MG63 (cell line): ENCODE measurements at regions not wholly inside any gene's neighbourhood (a gene's known extent, or its start where the extent isn't known, plus 50 kb on each side); places are given as distances from the start of the nearest gene placed in this dataset.

Experiments
- DNase-seq: peaks from one replicate; pipeline ENCODE4 v3.0.0-alpha.2; 2020
- H3K27me3 ChIP-seq: fragments of 250-450 bp; sonication (Bioruptor Pico); 2 replicates; pipeline ENCODE4 v1.5.1; 2020; ENCODE audit warnings: mild to moderate bottlenecking, moderate library complexity
- H3K36me3 ChIP-seq: fragments of 250-450 bp; sonication (Bioruptor Pico); 2 replicates; pipeline ENCODE4 v1.5.1; 2020; ENCODE audit warnings: mild to moderate bottlenecking, moderate library complexity
- H3K4me3 ChIP-seq: fragments of 250-450 bp; sonication (Bioruptor Pico); 2 replicates; pipeline ENCODE4 v1.5.1; 2020; ENCODE audit warnings: mild to moderate bottlenecking, moderate library complexity
- H3K9me3 ChIP-seq: fragments of 250-450 bp; sonication (Bioruptor Pico); 2 replicates; pipeline ENCODE4 v1.5.1; 2020; ENCODE audit warnings: mild to moderate bottlenecking, moderate library complexity

DNA sequence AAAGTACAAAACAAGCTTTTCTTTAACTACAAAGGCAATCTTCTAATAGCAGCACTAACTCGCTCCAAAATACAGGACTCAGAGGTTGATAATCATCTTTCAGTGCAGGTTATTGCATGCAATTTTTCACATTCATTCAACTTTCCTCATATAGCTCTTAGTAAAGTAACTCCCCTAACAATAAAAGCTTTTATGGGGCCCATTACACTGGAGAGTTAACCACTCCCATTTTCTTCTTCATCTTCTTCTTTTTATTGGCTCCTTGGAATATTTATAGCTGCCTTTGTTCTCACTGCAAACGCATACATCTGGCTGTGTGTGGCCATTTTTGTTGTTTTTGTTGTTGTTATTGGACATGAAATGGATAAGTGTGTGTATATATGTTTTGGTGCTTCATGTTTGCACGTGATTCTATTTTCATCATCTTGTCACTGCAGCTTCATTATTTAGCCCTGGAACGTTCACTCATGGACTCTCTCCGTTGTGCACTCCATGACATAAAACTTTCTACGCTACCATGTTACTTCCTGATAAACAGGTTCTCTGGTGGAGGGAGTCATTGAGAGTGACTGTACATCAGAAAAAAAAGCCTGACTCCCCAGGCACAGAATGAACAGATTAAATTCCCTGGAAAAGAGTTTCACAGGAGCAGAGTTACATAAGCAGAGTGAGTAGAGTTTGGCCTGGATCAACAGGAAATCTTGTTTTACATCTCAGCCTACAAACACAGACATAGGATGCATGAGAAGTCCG is 236.4 kb upstream of the SP4 start:
- Histone ChIP-seq H3K36me3 (no peaks in the 10 kb centered on the region), H3K27me3 (no peaks in the 10 kb centered on the region), H3K4me3 (no peak overlapping the region), H3K9me3 (no peaks in the 10 kb centered on the region)
- no peak for DNase-seq

GRCh38 chr7:21192657-21193056 is 235.2 kb upstream of the SP4 start:
- H3K4me3 ChIP-seq: no peak overlapping the region
- DNase-seq: no peak
- no peaks in the 10 kb centered on the region for H3K36me3 ChIP-seq
- no peaks in the 10 kb centered on the region for H3K9me3 ChIP-seq
- H3K27me3 ChIP-seq: no peaks in the 10 kb centered on the region

- Histone ChIP-seq H3K4me3 (no peak overlapping the region), H3K9me3 (no peaks in the 10 kb centered on the region), H3K36me3 (no peaks in the 10 kb centered on the region), H3K27me3 (no peaks in the 10 kb centered on the region)
- no peak for DNase-seq
Measured at GRCh38 chr7:21193895-21194294, 234.0 kb upstream of the SP4 start.

DNA sequence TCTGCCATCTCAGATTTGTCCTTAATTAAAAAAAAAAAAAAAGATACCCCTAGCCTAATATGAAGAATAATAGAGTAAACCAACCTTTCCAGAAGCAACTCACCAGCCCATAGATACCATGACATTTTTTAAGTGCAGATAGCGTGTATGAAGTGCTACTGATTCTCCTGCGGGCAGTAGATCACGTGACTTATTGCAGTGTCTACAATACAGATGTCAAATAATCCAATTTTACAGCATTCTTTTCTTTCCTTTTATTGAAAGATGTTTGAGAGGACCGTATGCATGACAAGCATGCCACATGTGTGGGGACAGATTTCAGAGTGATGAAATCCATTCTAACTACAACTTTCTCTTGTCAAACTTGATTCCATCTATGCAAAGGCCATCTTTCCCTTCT is 232.9 kb upstream of the SP4 start:
- H3K27me3 ChIP-seq: no peaks in the 10 kb centered on the region
- H3K9me3 ChIP-seq: no peaks in the 10 kb centered on the region
- no peaks in the 10 kb centered on the region for H3K36me3 ChIP-seq
- DNase-seq: no peak
- no peak overlapping the region for H3K4me3 ChIP-seq

GRCh38 chr7:21198921-21199320 is 229.0 kb upstream of the SP4 start:
- H3K4me3 ChIP-seq: no peak overlapping the region
- no peaks in the 10 kb centered on the region for H3K9me3 ChIP-seq
- DNase-seq: peak; percentile 55
- no peaks in the 10 kb centered on the region for H3K27me3 ChIP-seq
- no peaks in the 10 kb centered on the region for H3K36me3 ChIP-seq

DNA sequence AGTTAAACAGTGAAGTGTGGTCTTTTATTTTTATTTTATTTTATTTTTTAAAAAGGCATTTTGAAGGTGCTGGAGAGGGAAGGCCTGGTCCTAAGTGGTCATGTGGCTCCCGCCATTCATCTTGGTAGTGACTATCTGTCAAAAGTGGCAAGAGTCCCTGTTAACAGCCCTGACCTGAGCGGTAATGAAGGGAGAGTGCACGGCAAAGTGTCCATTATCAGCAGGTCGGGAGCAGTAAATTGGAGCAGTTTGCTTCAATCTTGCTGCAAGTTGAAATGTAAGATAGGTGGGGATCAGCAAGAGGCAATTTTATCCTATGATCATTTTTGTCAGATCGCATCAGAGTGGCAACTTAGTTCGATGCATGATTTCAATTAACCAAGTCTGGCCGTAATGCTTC is 227.4 kb upstream of the SP4 start:
- Histone ChIP-seq H3K36me3 (no peaks in the 10 kb centered on the region), H3K27me3 (no peaks in the 10 kb centered on the region), H3K9me3 (no peaks in the 10 kb centered on the region), H3K4me3 (no peak overlapping the region)
- no peak for DNase-seq

DNA sequence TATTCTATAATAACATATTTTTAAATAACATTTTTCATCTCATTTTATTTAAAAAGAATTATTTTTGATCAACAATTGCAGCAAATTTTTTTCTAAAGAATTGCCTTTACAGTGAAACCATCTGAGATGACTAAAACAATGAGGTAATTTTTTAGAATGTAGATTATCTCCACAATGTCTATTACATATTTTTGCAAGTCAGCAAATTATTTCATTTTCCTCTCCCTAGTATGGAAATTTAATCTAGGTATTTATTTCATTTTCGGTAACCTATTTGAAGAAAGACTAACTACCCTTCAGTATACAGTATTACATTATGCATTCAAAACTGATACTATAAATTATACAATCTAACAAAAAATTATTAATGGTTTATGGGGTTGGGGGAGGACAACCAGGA is 213.2 kb upstream of the SP4 start:
- no peak overlapping the region for H3K4me3 ChIP-seq
- no peak for DNase-seq
- H3K27me3 ChIP-seq: no peaks in the 10 kb centered on the region
- H3K36me3 ChIP-seq: no peaks in the 10 kb centered on the region
- H3K9me3 ChIP-seq: no peaks in the 10 kb centered on the region

DNA sequence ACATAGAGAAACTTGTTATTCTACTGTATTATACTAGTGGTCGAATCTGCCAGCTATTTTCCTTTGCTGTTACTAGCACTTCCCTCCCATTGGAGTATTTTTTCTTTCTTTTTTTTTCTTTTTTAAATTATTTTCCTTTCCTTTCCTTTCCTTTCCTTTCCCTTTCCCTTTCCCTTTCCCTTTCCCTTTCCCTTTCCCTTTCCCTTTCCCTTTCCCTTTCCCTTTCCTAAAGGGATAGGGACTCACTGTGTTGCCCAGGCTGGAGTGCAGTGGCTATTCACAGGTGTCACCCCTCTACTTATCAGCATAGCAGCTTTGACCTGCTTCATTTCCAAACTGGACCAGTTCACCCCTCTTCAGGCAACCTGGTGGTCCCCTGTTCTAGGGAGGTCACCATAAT is 212.6 kb upstream of the SP4 start:
- no peaks in the 10 kb centered on the region for H3K9me3 ChIP-seq
- H3K4me3 ChIP-seq: no peak overlapping the region
- H3K27me3 ChIP-seq: no peaks in the 10 kb centered on the region
- DNase-seq: no peak
- no peaks in the 10 kb centered on the region for H3K36me3 ChIP-seq

- H3K9me3 ChIP-seq: no peaks in the 10 kb centered on the region
Measured at GRCh38 chr7:21217365-21217764, 210.5 kb upstream of the SP4 start.

DNA sequence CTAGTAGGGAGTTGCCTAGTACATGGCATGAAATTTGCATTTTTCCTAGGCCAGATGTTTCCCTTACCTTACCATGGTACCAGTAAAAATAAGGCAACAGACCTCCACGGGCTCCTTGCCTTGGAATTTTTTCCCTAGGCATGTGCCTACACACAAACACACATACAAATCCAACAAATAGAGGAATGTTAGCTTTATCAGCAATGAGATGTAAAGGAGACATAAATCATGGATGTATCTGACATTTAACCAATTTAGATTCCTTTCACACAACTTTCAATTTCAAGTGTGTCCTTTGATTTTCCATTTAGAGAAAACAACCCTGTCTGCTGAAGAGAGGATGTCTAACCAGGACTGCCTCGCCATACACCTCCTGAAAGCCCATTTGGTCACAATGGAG is 209.7 kb upstream of the SP4 start:
- Histone ChIP-seq H3K27me3 (no peaks in the 10 kb centered on the region), H3K4me3 (no peak overlapping the region), H3K36me3 (no peaks in the 10 kb centered on the region), H3K9me3 (no peaks in the 10 kb centered on the region)
- no peak for DNase-seq

More at GRCh38 chr7:21217365-21217764, 210.5 kb upstream of the SP4 start:
- no peaks in the 10 kb centered on the region for H3K36me3 ChIP-seq
- no peaks in the 10 kb centered on the region for H3K27me3 ChIP-seq
- no peak for DNase-seq
- H3K4me3 ChIP-seq: no peak overlapping the region

GRCh38 chr7:21221130-21221529 is 206.8 kb upstream of the SP4 start:
- DNase-seq: no peak

GRCh38 chr7:21238400-21239116 is 189.3 kb upstream of the SP4 start:
- DNase-seq: no peak
- Histone ChIP-seq H3K4me3 (no peak overlapping the region), H3K27me3 (no peaks in the 10 kb centered on the region), H3K36me3 (no peaks in the 10 kb centered on the region), H3K9me3 (no peaks in the 10 kb centered on the region)

More at GRCh38 chr7:21221130-21221529, 206.8 kb upstream of the SP4 start:
- Histone ChIP-seq H3K4me3 (no peak overlapping the region), H3K27me3 (no peaks in the 10 kb centered on the region), H3K9me3 (no peaks in the 10 kb centered on the region), H3K36me3 (no peaks in the 10 kb centered on the region)

- H3K36me3 ChIP-seq: no peaks in the 10 kb centered on the region
- no peaks in the 10 kb centered on the region for H3K27me3 ChIP-seq
- H3K4me3 ChIP-seq: no peak overlapping the region
- no peak for DNase-seq
- H3K9me3 ChIP-seq: no peaks in the 10 kb centered on the region
Measured at GRCh38 chr7:21243265-21243664, 184.6 kb upstream of the SP4 start.

- Histone ChIP-seq H3K27me3 (no peaks in the 10 kb centered on the region; the same call in 1 of the 2 replicates), H3K36me3 (no peaks in the 10 kb centered on the region)
Measured at GRCh38 chr7:21251151-21251800, 176.6 kb upstream of the SP4 start.

GRCh38 chr7:21253740-21254687 is 173.9 kb upstream of the SP4 start:
- Histone ChIP-seq H3K36me3 (no peaks in the 10 kb centered on the region), H3K9me3 (no peaks in the 10 kb centered on the region), H3K27me3 (no peaks in the 10 kb centered on the region; the same call in 1 of the 2 replicates), H3K4me3 (no peak overlapping the region)
- peak; percentile 48 for DNase-seq

More at GRCh38 chr7:21251151-21251800, 176.6 kb upstream of the SP4 start:
- DNase-seq: no peak
- Histone ChIP-seq H3K4me3 (no peak overlapping the region), H3K9me3 (no peaks in the 10 kb centered on the region)

- no peaks in the 10 kb centered on the region for H3K36me3 ChIP-seq
- no peak overlapping the region for H3K4me3 ChIP-seq
- DNase-seq: no peak
- H3K9me3 ChIP-seq: no peaks in the 10 kb centered on the region
- H3K27me3 ChIP-seq: no peaks in the 10 kb centered on the region; the same call in 1 of the 2 replicates
Measured at GRCh38 chr7:21256310-21256877, 171.5 kb upstream of the SP4 start.
